ENCODE measurements at regions not wholly inside any gene's neighbourhood (a gene's known extent, or its start where the extent isn't known, plus 50 kb on each side); places are given as distances from the start of the nearest gene placed in this dataset.
"Not testable (repeated sequence)": the region's sequence is repeated elsewhere in the genome, so short reads cannot be mapped to it uniquely, and the experiment has no call there.

- no peak for DNase-seq
Observed at GRCh38 chr6:120786256-120786655, 548.0 kb downstream of the TBC1D32 start.

GRCh38 chr6:120785459-120786086 lies 548.7 kb downstream of the TBC1D32 start:
- no peak for DNase-seq

GRCh38 chr6:120779441-120779840 lies 554.8 kb downstream of the TBC1D32 start:
- DNase-seq = no peak

GRCh38 chr6:120775698-120776097 lies 558.6 kb downstream of the TBC1D32 start:
- no peak for DNase-seq

- DNase-seq = no peak
Observed at GRCh38 chr6:120774275-120774674, 560.0 kb downstream of the TBC1D32 start.

- DNase-seq = no peak
Observed at GRCh38 chr6:120771019-120771418, 563.3 kb downstream of the TBC1D32 start.

GRCh38 chr6:120764312-120764711 lies 570.0 kb downstream of the TBC1D32 start:
- no peak for DNase-seq

GRCh38 chr6:120759570-120759969 lies 574.7 kb downstream of the TBC1D32 start:
- no peak for DNase-seq

- DNase-seq = not testable (repeated sequence)
Observed at GRCh38 chr6:120748574-120748973, 585.7 kb downstream of the TBC1D32 start.

GRCh38 chr6:120736740-120737139 lies 597.5 kb downstream of the TBC1D32 start:
- no peak for DNase-seq

GRCh38 chr6:120735641-120736040 lies 598.6 kb downstream of the TBC1D32 start:
- no peak for DNase-seq

- DNase-seq = no peak
Observed at GRCh38 chr6:120711255-120711654, 623.0 kb downstream of the TBC1D32 start.

GRCh38 chr6:120700001-120700400 lies 634.3 kb downstream of the TBC1D32 start:
- DNase-seq = no peak

GRCh38 chr6:120686492-120686891 lies 647.8 kb downstream of the TBC1D32 start:
- no peak for DNase-seq

- no peak for DNase-seq
Observed at GRCh38 chr6:120682145-120682544, 652.1 kb downstream of the TBC1D32 start.

- no peak for DNase-seq
Observed at GRCh38 chr6:120681204-120681603, 653.1 kb downstream of the TBC1D32 start.

- no peak for DNase-seq
Observed at GRCh38 chr6:120675886-120676285, 658.4 kb downstream of the TBC1D32 start.

- no peak for DNase-seq
Observed at GRCh38 chr6:120671519-120671918, 662.8 kb downstream of the TBC1D32 start.

- no peak for DNase-seq
Observed at GRCh38 chr6:120652506-120652905, 681.8 kb downstream of the TBC1D32 start.

- no peak for DNase-seq
Observed at GRCh38 chr6:120648713-120649112, 685.6 kb downstream of the TBC1D32 start.

GRCh38 chr6:120646101-120646500 lies 688.2 kb downstream of the TBC1D32 start:
- no peak for DNase-seq

GRCh38 chr6:120632975-120633374 lies 701.3 kb downstream of the TBC1D32 start:
- DNase-seq = no peak

- no peak for DNase-seq
Observed at GRCh38 chr6:120627612-120628011, 706.7 kb downstream of the TBC1D32 start.

- DNase-seq = no peak
Observed at GRCh38 chr6:120622127-120622631, 712.1 kb downstream of the TBC1D32 start.

GRCh38 chr6:120620900-120621299 lies 713.4 kb downstream of the TBC1D32 start:
- no peak for DNase-seq
